IMR-90 (cell line): ENCODE measurements at regions not wholly inside any gene's neighbourhood (a gene's known extent, or its start where the extent isn't known, plus 50 kb on each side); places are given as distances from the start of the nearest gene placed in this dataset.

ENCODE experiments used
- ATAC-seq: fragments of 200-7000 bp; cut with Tn5 transposase; 2 replicates; pipeline ENCODE4 v1.9.1; 2020; ENCODE audit warnings: low read depth, mild to moderate bottlenecking, moderate library complexity
- BruUV-seq: library from RNA; stranded (reverse); fragments of 400-500 nt; replicated peaks from 2 replicates; lab custom pipeline; 2021; lab: Mats Ljungman, UMichigan
- CTCF ChIA-PET: fragments of 300-600 bp; formaldehyde crosslinking; extraction: SDS; loops from one replicate; lab custom pipeline; 2021; ENCODE audit warnings: antibody characterized with exemption; lab: Yijun Ruan, JAX
- POLR2A ChIA-PET: fragments of 300-600 bp; sonication (Branson Sonifier 250); formaldehyde crosslinking; loops from one replicate; lab custom pipeline; 2022; ENCODE audit warnings: antibody characterized with exemption; ENCODE audit not compliant: unreplicated experiment; lab: Charles Lee
- DNase-seq: peaks from one replicate; pipeline ENCODE4 v3.0.0; 2013
- H2AFZ ChIP-seq: replicated peaks from 2 replicates; pipeline ENCODE3; 2013; ENCODE audit warnings: low read length, mild to moderate bottlenecking; ENCODE audit not compliant: poor library complexity
- H2AK5ac ChIP-seq: 2 replicates; pipeline ENCODE4 v1.6.1; 2013; ENCODE audit warnings: low read depth, low read length, inconsistent platforms
- H2AK9ac ChIP-seq: replicated peaks from 2 replicates; pipeline ENCODE3; 2013; ENCODE audit warnings: mild to moderate bottlenecking, low read depth, low read length, moderate library complexity; ENCODE audit not compliant: poor library complexity
- H2BK120ac ChIP-seq: 2 replicates; pipeline ENCODE4 v1.6.1; 2013; ENCODE audit warnings: low read depth, low read length, inconsistent platforms
- H2BK15ac ChIP-seq: 3 replicates; pipeline ENCODE4 v1.6.1; 2013; ENCODE audit warnings: low read depth, low read length, inconsistent platforms
- H2BK20ac ChIP-seq: 2 replicates; pipeline ENCODE4 v1.6.1; 2013; ENCODE audit warnings: low read depth, mild to moderate bottlenecking, inconsistent platforms, low read length, moderate library complexity
- H2BK5ac ChIP-seq: 2 replicates; pipeline ENCODE4 v1.6.1; 2013; ENCODE audit warnings: mild to moderate bottlenecking, low read depth, low read length, inconsistent platforms; ENCODE audit not compliant: poor library complexity, severe bottlenecking
- H3K14ac ChIP-seq: replicated peaks from 2 replicates; pipeline ENCODE4 v1.6.1; 2013; ENCODE audit warnings: low read depth, low read length, inconsistent platforms
- H3K18ac ChIP-seq: 2 replicates; pipeline ENCODE4 v1.6.1; 2013; ENCODE audit warnings: low read depth, low read length, control low read depth
- H3K23ac ChIP-seq: 2 replicates; pipeline ENCODE4 v1.6.1; 2013; ENCODE audit warnings: low read depth, low read length, inconsistent platforms
- H3K27ac ChIP-seq: 2 replicates; pipeline ENCODE4 v1.5.1; 2013; ENCODE audit warnings: mild to moderate bottlenecking, control low read depth, low read length; ENCODE audit not compliant: insufficient read depth
- H3K27me3 ChIP-seq: 2 replicates; pipeline ENCODE4 v1.6.1; 2013; ENCODE audit warnings: low read length; ENCODE audit not compliant: control insufficient read depth, insufficient read depth
- H3K36me3 ChIP-seq: 2 replicates; pipeline ENCODE4 v1.6.1; 2013; ENCODE audit warnings: low read length, mixed read lengths; ENCODE audit not compliant: control insufficient read depth, insufficient read depth
- H3K4ac ChIP-seq: 2 replicates; pipeline ENCODE4 v1.6.1; 2013; ENCODE audit warnings: low read depth, low read length, inconsistent platforms
- H3K4me1 ChIP-seq: 2 replicates; pipeline ENCODE4 v1.6.1; 2013; ENCODE audit warnings: low read length, mixed read lengths; ENCODE audit not compliant: control insufficient read depth, insufficient read depth
- H3K4me2 ChIP-seq: 2 replicates; pipeline ENCODE4 v1.6.1; 2013; ENCODE audit warnings: low read depth, mild to moderate bottlenecking, control low read depth, low read length, moderate library complexity
- H3K4me3 ChIP-seq: 2 replicates; pipeline ENCODE4 v1.5.1; 2013; ENCODE audit warnings: low read depth, mild to moderate bottlenecking, control low read depth, low read length, moderate library complexity; ENCODE audit not compliant: insufficient read depth
- H3K56ac ChIP-seq: 2 replicates; pipeline ENCODE4 v1.6.1; 2013; ENCODE audit warnings: low read length, inconsistent platforms; ENCODE audit not compliant: insufficient read depth; ENCODE audit errors: extremely low read depth
- H3K79me1 ChIP-seq, 2 experiments: 2 replicates each; pipeline ENCODE4 v1.6.1; 2013; ENCODE audit warnings: low read length in 2 of 2, inconsistent platforms in 1 of 2, low read depth in 1 of 2
- H3K9ac ChIP-seq: 2 replicates; pipeline ENCODE4 v1.6.1; 2013; ENCODE audit warnings: low read depth, low read length, control low read depth
- H3K9me1 ChIP-seq: 2 replicates; pipeline ENCODE4 v1.6.1; 2013; ENCODE audit warnings: low read length, inconsistent platforms; ENCODE audit not compliant: insufficient read depth
- H3K9me3 ChIP-seq: 2 replicates; pipeline ENCODE4 v1.6.1; 2013; ENCODE audit warnings: low read length; ENCODE audit not compliant: control insufficient read depth, insufficient read depth
- H4K20me1 ChIP-seq: 2 replicates; pipeline ENCODE4 v1.6.1; 2013; ENCODE audit warnings: low read length, inconsistent platforms; ENCODE audit not compliant: insufficient read depth
- H4K5ac ChIP-seq: 2 replicates; pipeline ENCODE4 v1.6.1; 2013; ENCODE audit warnings: mild to moderate bottlenecking, low read depth, low read length, control low read depth
- H4K8ac ChIP-seq, 2 experiments: 2 replicates each; pipeline ENCODE4 v1.6.1; 2013; ENCODE audit warnings: low read depth in 2 of 2, low read length in 2 of 2, control low read depth in 1 of 2, inconsistent platforms in 1 of 2
- H4K91ac ChIP-seq: 2 replicates; pipeline ENCODE4 v1.6.1; 2013; ENCODE audit warnings: low read depth, low read length, inconsistent platforms; ENCODE audit not compliant: insufficient read depth
- BHLHE40 ChIP-seq: fragments of 150-350 bp; IDR thresholded peaks from 2 replicates; pipeline ENCODE4 v1.6.1; 2016; ENCODE audit warnings: mild to moderate bottlenecking, low read depth, low read length
- CHD1 ChIP-seq: IDR thresholded peaks from 2 replicates; pipeline ENCODE4 v1.6.1; 2012; ENCODE audit warnings: low read depth, low read length, improper control_type of control experiment
- CTCF ChIP-seq: conservative IDR thresholded peaks from 2 replicates; pipeline ENCODE4 v1.5.1; 2012; ENCODE audit warnings: mild to moderate bottlenecking, low read depth, low read length, improper control_type of control experiment
- ELK1 ChIP-seq: fragments of 150-350 bp; IDR thresholded peaks from 2 replicates; pipeline ENCODE4 v1.6.1; 2016; ENCODE audit warnings: low read depth, mild to moderate bottlenecking, low read length, moderate library complexity, borderline replicate concordance
- FOS ChIP-seq: fragments of 150-350 bp; IDR thresholded peaks from 2 replicates; pipeline ENCODE4 v1.6.1; 2016; ENCODE audit warnings: low read depth, low read length
- MAFK ChIP-seq: IDR thresholded peaks from 2 replicates; pipeline ENCODE4 v1.6.1; 2012; ENCODE audit warnings: low read depth, low read length, improper control_type of control experiment
- MAZ ChIP-seq: IDR thresholded peaks from 2 replicates; pipeline ENCODE4 v1.6.1; 2012; ENCODE audit warnings: low read depth, mild to moderate bottlenecking, low read length, improper control_type of control experiment, moderate library complexity, borderline replicate concordance
- MXI1 ChIP-seq: IDR thresholded peaks from 2 replicates; pipeline ENCODE4 v1.6.1; 2012; ENCODE audit warnings: low read depth, mild to moderate bottlenecking, low read length, moderate library complexity, borderline replicate concordance
- NFE2L2 ChIP-seq: fragments of 150-350 bp; IDR thresholded peaks from 2 replicates; pipeline ENCODE4 v1.6.1; 2016; ENCODE audit warnings: low read depth, mild to moderate bottlenecking, low read length
- POLR2A ChIP-seq: IDR thresholded peaks from 2 replicates; pipeline ENCODE4 v1.6.1; 2012; ENCODE audit warnings: mild to moderate bottlenecking, low read depth, low read length
- RCOR1 ChIP-seq: IDR thresholded peaks from 2 replicates; pipeline ENCODE4 v1.6.1; 2012; ENCODE audit warnings: mild to moderate bottlenecking, low read length, improper control_type of control experiment; ENCODE audit not compliant: insufficient replicate concordance
- RFX5 ChIP-seq: IDR thresholded peaks from 2 replicates; pipeline ENCODE4 v1.8.0; 2012; ENCODE audit warnings: low read depth, mild to moderate bottlenecking, low read length, moderate library complexity
- SMC3 ChIP-seq: fragments of 150-350 bp; IDR thresholded peaks from 2 replicates; pipeline ENCODE4 v1.6.1; 2016; ENCODE audit warnings: low read depth, mild to moderate bottlenecking, antibody characterized with exemption, low read length, moderate library complexity
- USF2 ChIP-seq: fragments of 150-350 bp; IDR thresholded peaks from 2 replicates; pipeline ENCODE4 v1.6.1; 2017; ENCODE audit warnings: mild to moderate bottlenecking, antibody characterized with exemption, low read length, low read depth
- WGBS, 2 experiments: methylation state at CpG; one replicate each; pipeline versions ENCODE4 v1.1.5 to v1.1.7; 2013; ENCODE audit warnings: missing lambda C conversion rate in 2 of 2; ENCODE audit not compliant: insufficient read length in 1 of 2; ENCODE audit errors: extremely low coverage in 2 of 2; 5-methylcytosine and 5-hydroxymethylcytosine counted together
- dilution Hi-C: fragments of 300-500 bp; cut with HindIII; formaldehyde crosslinking; loops from one replicate; pipeline ENCODE4 v1.14.3; 2018; ENCODE audit warnings: low sequenced_read_pairs; ENCODE audit not compliant: unreplicated experiment
- in situ Hi-C: fragments of 300-500 bp; cut with MboI; formaldehyde crosslinking; loops from 3 replicates; pipeline ENCODE4 v1.14.3; 2019; ENCODE audit warnings: low sequenced_read_pairs, inconsistent platforms, mixed read lengths
- intact Hi-C: fragments of 100-400 bp; cut with micrococcal nuclease; formaldehyde crosslinking; loops from 2 replicates; pipeline ENCODE4 v1.10.0; 2022

GRCh38 chr6:144595266-144595665, 310.1 kb downstream of the UTRN start:
- no peak overlapping the region for H2BK15ac ChIP-seq
- H4K5ac ChIP-seq, result no peak overlapping the region
- no peak overlapping the region for H3K56ac ChIP-seq
- peaks cover 0 to 3% of the 10 kb centered on the region in 2 experiments; a peak in 1 of 4 replicates for H3K79me1 ChIP-seq
- H3K27ac ChIP-seq, result no peak overlapping the region
- WGBS, 2 experiments, result 95% methylated on average over 2 of the region's 3 CpGs; no CpG with 5 or more reads in 1 of the 2 experiments
- no peaks in the 10 kb centered on the region for H3K4me1 ChIP-seq
- ATAC-seq (no peak), DNase-seq (peak; percentile 35)
- no TSS peak for BruUV-seq
- no peaks in the 10 kb centered on the region for H3K9me3 ChIP-seq
- H3K18ac ChIP-seq, result no peak overlapping the region
- no peak overlapping the region for H3K4me3 ChIP-seq
- H2AK5ac ChIP-seq, result no peak overlapping the region
- H2BK20ac ChIP-seq, result no peak overlapping the region
- in situ Hi-C loops (no loop called here), dilution Hi-C loops (no loop called here), intact Hi-C loops (no loop called here)
- no peaks in the 10 kb centered on the region for H3K36me3 ChIP-seq
- CTCF ChIA-PET, result no interaction called here
- H2AFZ ChIP-seq, result no peak overlapping the region
- no peak overlapping the region for H3K23ac ChIP-seq
- H3K9me1 ChIP-seq, result no peaks in the 10 kb centered on the region
- TF ChIP-seq FOS (no peak), USF2 (no peak), MXI1 (no peak), NFE2L2 (no peak), CTCF (no peak), RCOR1 (no peak), MAFK (no peak), RFX5 (no peak), CHD1 (no peak), POLR2A (no peak), MAZ (no peak), BHLHE40 (no peak), ELK1 (no peak), SMC3 (no peak)
- no peaks in the 10 kb centered on the region for H4K20me1 ChIP-seq
- no peak overlapping the region for H3K9ac ChIP-seq
- H3K4me2 ChIP-seq, result no peak overlapping the region
- H4K8ac ChIP-seq, result no peak overlapping the region
- H3K27me3 ChIP-seq, result no peaks in the 10 kb centered on the region
- no peak overlapping the region for H3K14ac ChIP-seq
- H3K4ac ChIP-seq, result no peak overlapping the region
- H2BK5ac ChIP-seq, result no peak overlapping the region
- H2BK120ac ChIP-seq, result no peak overlapping the region
- POLR2A ChIA-PET, result no interaction called here
- H2AK9ac ChIP-seq, result no peak overlapping the region
- no peak overlapping the region for H4K91ac ChIP-seq
